Left cardiac atrium (tissue), 4 donors: ENCODE measurements at regions not wholly inside any gene's neighbourhood (a gene's known extent, or its start where the extent isn't known, plus 50 kb on each side); places are given as distances from the start of the nearest gene placed in this dataset.
A peak's percentile ranks its signal among the peaks of the same experiment; 100 is the strongest.

ENCODE experiments used
- ATAC-seq, 2 donors: fragments of 200-7000 bp; cut with Tn5 transposase; one replicate each; pipeline ENCODE4 v1.9.1; 2020; ENCODE audit warnings: mild to moderate bottlenecking in 2 of 2, moderate library complexity in 2 of 2
- DNase-seq: peaks from one replicate; pipeline ENCODE4 v3.0.0-alpha.2; 2020
- intact Hi-C, 2 donors: fragments of 100-400 bp; cut with DNase I; formaldehyde crosslinking; loops; one replicate each; pipeline versions ENCODE4 v1.14.1 to v1.15.1; 2022 to 2023
- donor health status: DM: no; HTN: yes; CAD: no.
- donor health status: DM: no; HTN: yes; CAD: no; lungs with severe emphysema.
- donor health status: DM: yes; HTN: yes; CAD: no.
- donor health status: Dilated cardiomyopathy.

- DNase-seq (no peak), ATAC-seq (no peak)
- intact Hi-C loops = no loop called here
Measured at GRCh38 chr12:13318231-13319015, 121.9 kb downstream of the EMP1 start.

GRCh38 chr12:13316587-13317246 is 120.2 kb downstream of the EMP1 start:
- intact Hi-C loops = no loop called here
- DNase-seq (no peak), ATAC-seq (no peak)

- DNase-seq (no peak), ATAC-seq (no peak)
- intact Hi-C loops = no loop called here
Measured at GRCh38 chr12:13313886-13314285, 117.4 kb downstream of the EMP1 start.

GRCh38 chr12:13311551-13311950 is 115.0 kb downstream of the EMP1 start:
- ATAC-seq = no peak
- intact Hi-C loops = no loop called here
- DNase-seq = no peak

- DNase-seq (no peak), ATAC-seq (peak in 1 of 2 donors; percentile 17)
- intact Hi-C loops = no loop called here
Measured at GRCh38 chr12:13307143-13307816, 110.8 kb downstream of the EMP1 start.

- ATAC-seq = no peak
- DNase-seq = no peak
Measured at GRCh38 chr12:13304924-13305323, 108.4 kb downstream of the EMP1 start.

GRCh38 chr12:13299457-13299856 is 102.9 kb downstream of the EMP1 start:
- DNase-seq (no peak), ATAC-seq (no peak)
- intact Hi-C loops = no loop called here

More at GRCh38 chr12:13304924-13305323, 108.4 kb downstream of the EMP1 start:
- intact Hi-C loops = no loop called here

GRCh38 chr12:13293096-13293495 is 96.6 kb downstream of the EMP1 start:
- DNase-seq = no peak
- ATAC-seq = no peak
- intact Hi-C loops = no loop called here

GRCh38 chr12:13289653-13290289 is 93.2 kb downstream of the EMP1 start:
- intact Hi-C loops = loop anchor here in 1 of 2 donors (10.0 kb wide), 2 partner anchors 235 to 375 kb away; no protein-coding TSS in a partner anchor
- DNase-seq (peak; percentile 29), ATAC-seq (peak; percentile 64 to 85)

- ATAC-seq = no peak
Measured at GRCh38 chr12:13288937-13289652, 92.6 kb downstream of the EMP1 start.

GRCh38 chr12:13288501-13288900 is 92.0 kb downstream of the EMP1 start:
- intact Hi-C loops = loop anchor here in 1 of 2 donors (10.0 kb wide), 2 partner anchors 236 to 376 kb away; no protein-coding TSS in a partner anchor
- ATAC-seq (peak in 1 of 2 donors; percentile 73), DNase-seq (no peak)

More at GRCh38 chr12:13288937-13289652, 92.6 kb downstream of the EMP1 start:
- no peak for DNase-seq
- intact Hi-C loops = loop anchor here in 1 of 2 donors (10.0 kb wide), 2 partner anchors 236 to 376 kb away; no protein-coding TSS in a partner anchor

GRCh38 chr12:13283867-13284266 is 87.3 kb downstream of the EMP1 start:
- DNase-seq (no peak), ATAC-seq (no peak)
- intact Hi-C loops = loop anchor here in 1 of 2 donors (10.0 kb wide), 2 partner anchors 241 to 381 kb away; no protein-coding TSS in a partner anchor

- DNase-seq (no peak), ATAC-seq (no peak)
- intact Hi-C loops = loop anchor here in 1 of 2 donors (10.0 kb wide), 2 partner anchors 242 to 382 kb away; no protein-coding TSS in a partner anchor
Measured at GRCh38 chr12:13282861-13283260, 86.3 kb downstream of the EMP1 start.

- intact Hi-C loops = loop anchor here in 1 of 2 donors (2.0 to 5.0 kb wide), 4 partner anchors 259 to 889 kb away; no protein-coding TSS in a partner anchor
Measured at GRCh38 chr12:13278249-13278787, 81.8 kb downstream of the EMP1 start.

GRCh38 chr12:13277293-13277692 is 80.8 kb downstream of the EMP1 start:
- no peak for ATAC-seq
- DNase-seq = no peak
- intact Hi-C loops = loop anchor here in 1 of 2 donors (5.0 kb wide), 3 partner anchors 260 to 890 kb away; no protein-coding TSS in a partner anchor

More at GRCh38 chr12:13278249-13278787, 81.8 kb downstream of the EMP1 start:
- DNase-seq (peak; percentile 77), ATAC-seq (peak; percentile 95 to 96)

GRCh38 chr12:13275241-13276085 is 78.9 kb downstream of the EMP1 start:
- DNase-seq (no peak), ATAC-seq (no peak)
- intact Hi-C loops = loop anchor here in 1 of 2 donors (5.0 kb wide), 3 partner anchors 262 to 892 kb away; no protein-coding TSS in a partner anchor

- ATAC-seq = no peak
- intact Hi-C loops = no loop called here
- DNase-seq = no peak
Measured at GRCh38 chr12:13273850-13274249, 77.3 kb downstream of the EMP1 start.
